Endothelial cell of umbilical vein (primary cell): ENCODE measurements at regions not wholly inside any gene's neighbourhood (a gene's known extent, or its start where the extent isn't known, plus 50 kb on each side); places are given as distances from the start of the nearest gene placed in this dataset.

ENCODE experiments used
- BruUV-seq: library from RNA; stranded (reverse); fragments of 400-500 nt; replicated peaks from 2 replicates; lab custom pipeline; 2021; lab: Mats Ljungman, UMichigan
- CTCF ChIA-PET: fragments of 300-600, 350-600 bp; sonication (Branson Sonifier 250); formaldehyde crosslinking; loops from one replicate; lab custom pipeline; 2021; ENCODE audit warnings: antibody characterized with exemption, inconsistent platforms; lab: Charles Lee
- POLR2A ChIA-PET: fragments of 300-600, 350-600 bp; sonication (Branson Sonifier 250); formaldehyde crosslinking; loops from one replicate; lab custom pipeline; 2021; ENCODE audit warnings: antibody characterized with exemption, inconsistent platforms; lab: Charles Lee
- DNase-seq: peaks from one replicate; pipeline ENCODE4 v3.0.0-alpha.2; 2011; ENCODE audit warnings: low read depth, low spot score
- FAIRE-seq: peaks from 2 replicates; lab custom pipeline; 2011; peaks lifted over from hg19 to GRCh38; lab: Jason Lieb, UNC
- H2AFZ ChIP-seq: 2 replicates; pipeline ENCODE4 v1.6.0; 2012; ENCODE audit warnings: low read depth, low read length, control low read depth, inconsistent platforms
- H3K27ac ChIP-seq: 2 replicates; pipeline ENCODE4 v1.5.1; 2011; ENCODE audit warnings: low read depth, mild to moderate bottlenecking, control low read depth, low read length, moderate library complexity; ENCODE audit not compliant: insufficient read depth
- H3K27me3 ChIP-seq, 2 experiments: 2 replicates each; pipeline versions ENCODE4 v1.6.0 to v1.6.1; 2011; ENCODE audit warnings: low read length in 2 of 2, mixed read lengths in 1 of 2; ENCODE audit not compliant: control insufficient read depth in 2 of 2, insufficient read depth in 2 of 2
- H3K36me3 ChIP-seq, 2 experiments: 2 replicates in 1 of 2; 3 replicates in 1 of 2; pipeline ENCODE4 v1.5.1; 2011; ENCODE audit warnings: low read length in 2 of 2, mild to moderate bottlenecking in 1 of 2, moderate library complexity in 1 of 2; ENCODE audit not compliant: control insufficient read depth in 2 of 2, insufficient read depth in 2 of 2; ENCODE audit errors: extremely low read depth in 1 of 2
- H3K4me1 ChIP-seq: 3 replicates; pipeline ENCODE4 v1.5.1; 2011; ENCODE audit warnings: mild to moderate bottlenecking, low read length; ENCODE audit not compliant: control insufficient read depth, insufficient read depth; ENCODE audit errors: extremely low read depth
- H3K4me2 ChIP-seq: 2 replicates; pipeline ENCODE4 v1.6.1; 2011; ENCODE audit warnings: low read length, control low read depth, mixed read lengths; ENCODE audit not compliant: insufficient read depth
- H3K4me3 ChIP-seq, 3 experiments: fragments of 200-600 bp in 1 of 3; sonication (generic), shearing (Covaris generic) in 1 of 3; replicated peaks in 1 of 3; 2 replicates each; pipeline ENCODE4 v1.5.1; 2011 to 2016; ENCODE audit warnings: control low read depth in 3 of 3, low read length in 3 of 3, mild to moderate bottlenecking in 2 of 3, inconsistent platforms in 1 of 3, low read depth in 1 of 3, moderate library complexity in 1 of 3; ENCODE audit not compliant: insufficient read depth in 1 of 3
- H3K79me2 ChIP-seq: 2 replicates; pipeline ENCODE4 v1.6.0; 2012; ENCODE audit warnings: low read length, inconsistent platforms; ENCODE audit not compliant: control insufficient read depth, insufficient read depth
- H3K9ac ChIP-seq: replicated peaks from 2 replicates; pipeline ENCODE3; 2011; ENCODE audit warnings: low read length, control low read depth; ENCODE audit not compliant: insufficient read depth; ENCODE audit errors: extremely low read depth
- H3K9me1 ChIP-seq: replicated peaks from 3 replicates; pipeline ENCODE4 v1.6.0; 2011; ENCODE audit warnings: mild to moderate bottlenecking, low read length; ENCODE audit not compliant: control insufficient read depth, insufficient read depth; ENCODE audit errors: extremely low read depth
- H3K9me3 ChIP-seq: replicated peaks from 2 replicates; pipeline ENCODE4 v1.5.1; 2012; ENCODE audit warnings: low read length, inconsistent platforms; ENCODE audit not compliant: control insufficient read depth, insufficient read depth
- H4K20me1 ChIP-seq: replicated peaks from 2 replicates; pipeline ENCODE3; 2011; ENCODE audit warnings: mild to moderate bottlenecking, low read length; ENCODE audit not compliant: control insufficient read depth, insufficient read depth; ENCODE audit errors: extremely low read depth
- EZH2 ChIP-seq: IDR thresholded peaks from 2 replicates; pipeline ENCODE4 v1.6.1; 2012; ENCODE audit warnings: borderline replicate concordance, low read depth, mild to moderate bottlenecking, moderate library complexity, low read length, inconsistent platforms; ENCODE audit not compliant: severe bottlenecking
- FOS ChIP-seq: IDR thresholded peaks from 2 replicates; pipeline ENCODE4 v1.6.1; 2011; ENCODE audit warnings: mild to moderate bottlenecking, low read length, moderate library complexity, borderline replicate concordance; ENCODE audit not compliant: insufficient read depth
- GATA2 ChIP-seq: IDR thresholded peaks from 2 replicates; pipeline ENCODE4 v1.7.0; 2011; ENCODE audit warnings: low read depth, mild to moderate bottlenecking, moderate library complexity, mixed read lengths, low read length; ENCODE audit not compliant: insufficient read length, insufficient read depth
- JUN ChIP-seq: IDR thresholded peaks from 2 replicates; pipeline ENCODE4 v1.6.1; 2011; ENCODE audit warnings: borderline replicate concordance, low read depth; ENCODE audit not compliant: insufficient read length, insufficient read depth
- MYC ChIP-seq: IDR thresholded peaks from one replicate; pipeline ENCODE4 v1.6.1; 2011; ENCODE audit warnings: mild to moderate bottlenecking, low read depth, low read length
- POLR2A ChIP-seq: IDR thresholded peaks from 2 replicates; pipeline ENCODE4 v1.6.1; 2012; ENCODE audit warnings: low read depth, mild to moderate bottlenecking, control low read depth, low read length
- POLR2AphosphoS5 ChIP-seq: IDR thresholded peaks from 2 replicates; pipeline ENCODE4 v1.6.1; 2012; ENCODE audit warnings: low read depth, mild to moderate bottlenecking, control low read depth, low read length, moderate library complexity; ENCODE audit not compliant: insufficient read depth
- dilution Hi-C: fragments of 300-500 bp; cut with MboI; formaldehyde crosslinking; loops from one replicate; pipeline ENCODE4 v1.15.0; 2019; ENCODE audit warnings: low sequenced_read_pairs; ENCODE audit not compliant: extremely low pct_ligation_motif_present
- intact Hi-C: fragments of 100-400 bp; cut with micrococcal nuclease; formaldehyde crosslinking; loops from one replicate; pipeline ENCODE4 v1.10.0; 2022
- TF ChIP-seq, protein P1 (sequence below): IDR thresholded peaks from 2 replicates; pipeline ENCODE4 v1.6.1; 2011; ENCODE audit not compliant: insufficient read depth, insufficient read length
- TF ChIP-seq, protein P2 (sequence below), 2 donors: IDR thresholded peaks; 1 replicate in 1 of 2; 2 replicates in 1 of 2; pipeline ENCODE4 v1.5.1; 2011; ENCODE audit warnings: low read length in 2 of 2, mild to moderate bottlenecking in 2 of 2, moderate library complexity in 2 of 2, control low read depth in 1 of 2, inconsistent platforms in 1 of 2, low read depth in 1 of 2; ENCODE audit not compliant: insufficient read depth in 1 of 2; ENCODE audit errors: extremely low read depth in 1 of 2

DNA sequence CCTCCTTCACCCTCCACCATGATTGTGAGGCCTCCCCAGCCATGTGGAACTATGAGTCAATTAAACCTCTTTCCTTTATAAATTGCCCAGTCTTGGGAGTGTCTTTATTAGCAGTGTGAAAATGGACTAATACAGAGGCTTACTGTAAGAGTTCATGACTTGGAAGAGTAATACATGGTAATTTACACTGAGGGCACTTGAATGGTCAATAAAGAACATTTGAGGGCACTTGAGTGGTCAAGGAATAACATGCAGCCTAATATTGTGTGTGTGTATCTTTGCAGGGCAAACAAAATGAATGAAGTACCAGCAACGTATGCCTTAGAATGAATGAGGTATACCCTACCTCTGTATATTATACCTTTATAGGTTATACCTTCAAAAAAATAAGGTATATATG lies 190.4 kb upstream of the SOX11 start:
- dilution Hi-C loops (no loop called here), intact Hi-C loops (no loop called here)
- TF ChIP-seq POLR2AphosphoS5 (no peak), GATA2 (no peak), FOS (no peak), POLR2A (no peak), EZH2 (no peak), JUN (no peak), MYC (no peak)
- TF ChIP-seq, protein P1, sequence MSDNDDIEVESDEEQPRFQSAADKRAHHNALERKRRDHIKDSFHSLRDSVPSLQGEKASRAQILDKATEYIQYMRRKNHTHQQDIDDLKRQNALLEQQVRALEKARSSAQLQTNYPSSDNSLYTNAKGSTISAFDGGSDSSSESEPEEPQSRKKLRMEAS, result no peak
- TF ChIP-seq, protein P2, sequence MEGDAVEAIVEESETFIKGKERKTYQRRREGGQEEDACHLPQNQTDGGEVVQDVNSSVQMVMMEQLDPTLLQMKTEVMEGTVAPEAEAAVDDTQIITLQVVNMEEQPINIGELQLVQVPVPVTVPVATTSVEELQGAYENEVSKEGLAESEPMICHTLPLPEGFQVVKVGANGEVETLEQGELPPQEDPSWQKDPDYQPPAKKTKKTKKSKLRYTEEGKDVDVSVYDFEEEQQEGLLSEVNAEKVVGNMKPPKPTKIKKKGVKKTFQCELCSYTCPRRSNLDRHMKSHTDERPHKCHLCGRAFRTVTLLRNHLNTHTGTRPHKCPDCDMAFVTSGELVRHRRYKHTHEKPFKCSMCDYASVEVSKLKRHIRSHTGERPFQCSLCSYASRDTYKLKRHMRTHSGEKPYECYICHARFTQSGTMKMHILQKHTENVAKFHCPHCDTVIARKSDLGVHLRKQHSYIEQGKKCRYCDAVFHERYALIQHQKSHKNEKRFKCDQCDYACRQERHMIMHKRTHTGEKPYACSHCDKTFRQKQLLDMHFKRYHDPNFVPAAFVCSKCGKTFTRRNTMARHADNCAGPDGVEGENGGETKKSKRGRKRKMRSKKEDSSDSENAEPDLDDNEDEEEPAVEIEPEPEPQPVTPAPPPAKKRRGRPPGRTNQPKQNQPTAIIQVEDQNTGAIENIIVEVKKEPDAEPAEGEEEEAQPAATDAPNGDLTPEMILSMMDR (IDR thresholded peaks at IDR 0.05; ENCODE audit: extremely low read depth in 1 of 2, insufficient read depth in 1 of 2, low read depth in 1 of 2, low read length in 2 of 2), result no peak
- Histone ChIP-seq H3K4me3 (no peak overlapping the region), H2AFZ (no peak overlapping the region), H3K4me1 (no peaks in the 10 kb centered on the region), H4K20me1 (no peaks in the 10 kb centered on the region), H3K79me2 (no peaks in the 10 kb centered on the region), H3K27ac (no peak overlapping the region), H3K27me3 (no peaks in the 10 kb centered on the region), H3K9me1 (no peaks in the 10 kb centered on the region), H3K9ac (no peak overlapping the region), H3K36me3 (no peaks in the 10 kb centered on the region), H3K4me2 (no peak overlapping the region), H3K9me3 (no peaks in the 10 kb centered on the region)
- no TSS peak for BruUV-seq
- CTCF ChIA-PET, result no interaction called here
- DNase-seq, result no peak
- no peak for FAIRE-seq
- POLR2A ChIA-PET, result no interaction called here
